ENCODE measurements at regions not wholly inside any gene's neighbourhood (a gene's known extent, or its start where the extent isn't known, plus 50 kb on each side); places are given as distances from the start of the nearest gene placed in this dataset.

DNA sequence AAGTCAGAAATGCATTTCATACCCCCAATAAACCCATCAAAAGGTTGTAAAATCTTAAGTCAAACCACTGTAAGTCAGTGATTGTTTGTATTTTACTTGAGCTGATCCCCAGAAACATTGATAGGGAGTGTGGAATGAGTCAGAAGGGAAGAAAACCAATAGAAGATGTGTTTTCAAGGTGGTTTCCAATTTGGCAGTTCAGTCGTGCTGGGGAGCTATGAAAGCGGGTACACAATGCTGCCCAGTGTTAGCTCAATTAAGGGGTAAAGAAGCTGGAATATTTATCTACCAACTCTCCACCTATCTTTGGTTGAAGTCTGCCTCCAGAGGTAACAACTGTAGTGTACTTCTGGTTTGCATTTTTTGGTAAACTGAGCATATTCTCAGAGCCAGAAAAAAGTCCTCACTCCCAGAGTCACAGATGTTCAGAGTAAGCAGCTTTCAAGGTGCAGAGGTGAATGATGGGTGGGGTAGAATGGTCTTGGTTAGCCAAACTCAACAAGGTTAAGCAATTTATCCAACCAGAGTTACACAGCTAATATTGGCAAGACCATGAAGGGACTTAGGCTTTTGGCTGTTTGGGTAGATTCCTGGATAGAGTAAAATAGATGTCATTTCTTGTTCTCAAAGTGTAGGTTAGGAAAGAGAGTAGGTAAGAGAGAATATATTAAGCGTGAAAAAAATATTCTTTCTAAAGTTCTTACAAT is 202.9 kb upstream of the ADGRL2 start:
- Histone ChIP-seq H3K27me3 (ENCODE audit: control insufficient read depth, insufficient read depth, low read length) (no peaks in the 10 kb centered on the region), H3K36me3 (ENCODE audit: control insufficient read depth, insufficient read depth, low read length) (no peaks in the 10 kb centered on the region), H3K27ac (ENCODE audit: insufficient read depth, low read length, poor library complexity, severe bottlenecking) (no peak overlapping the region), H3K4me3 (ENCODE audit: low read depth, low read length) (no peak overlapping the region), H3K4me1 (ENCODE audit: control insufficient read depth, insufficient read depth, low read length, poor library complexity, severe bottlenecking) (no peaks in the 10 kb centered on the region), H3K9me3 (ENCODE audit: control insufficient read depth in 2 of 2, low read length in 2 of 2) (no peaks in the 10 kb centered on the region)
- no peak overlapping the region for H3K4me3 Mint-ChIP-seq
- no peaks in the 10 kb centered on the region for H3K4me1 Mint-ChIP-seq
- H3K36me3 Mint-ChIP-seq, result no peaks in the 10 kb centered on the region
- no peak overlapping the region for H3K27ac Mint-ChIP-seq
- peaks cover 0 to 5% (median under 1%) of the 10 kb centered on the region in 7 donors for H3K9me3 Mint-ChIP-seq
- DNase-seq (no peak), ATAC-seq (ENCODE audit: low read depth in 2 of 2) (no peak)
- H3K27me3 Mint-ChIP-seq, result no peaks in the 10 kb centered on the region

DNA sequence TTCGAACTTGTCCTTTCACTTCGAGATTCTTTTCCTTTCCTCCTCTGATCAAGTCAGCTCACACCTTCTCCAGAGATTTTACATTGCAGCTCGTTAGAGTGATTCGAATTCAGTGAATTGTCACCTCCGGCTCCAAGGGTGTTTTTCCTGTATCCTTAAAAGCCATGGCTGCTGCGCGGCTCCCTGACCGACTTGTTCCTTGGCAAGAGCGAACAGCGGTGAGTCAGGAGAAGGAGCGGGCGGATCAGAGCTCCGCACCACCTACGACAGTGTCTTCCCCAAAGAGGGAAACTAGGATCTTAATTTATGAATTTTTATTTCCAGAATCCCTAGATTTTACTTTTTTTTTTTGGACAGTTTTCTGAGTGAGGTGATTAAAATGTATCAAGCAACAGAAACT is 204.4 kb upstream of the ADGRL2 start:
- ATAC-seq (ENCODE audit: low read depth in 2 of 2) (no peak), DNase-seq (no peak)
- Mint-ChIP-seq H3K36me3 (no peaks in the 10 kb centered on the region), H3K4me3 (no peak overlapping the region), H3K27me3 (no peaks in the 10 kb centered on the region), H3K9me3 (peaks cover 0 to 9% (median 1%) of the 10 kb centered on the region in 7 donors), H3K4me1 (no peaks in the 10 kb centered on the region), H3K27ac (no peak overlapping the region)
- Histone ChIP-seq H3K4me3 (ENCODE audit: low read depth, low read length) (no peak overlapping the region), H3K9me3 (ENCODE audit: control insufficient read depth in 2 of 2, low read length in 2 of 2) (no peaks in the 10 kb centered on the region), H3K27ac (ENCODE audit: insufficient read depth, low read length, poor library complexity, severe bottlenecking) (no peak overlapping the region), H3K36me3 (ENCODE audit: control insufficient read depth, insufficient read depth, low read length) (no peaks in the 10 kb centered on the region), H3K4me1 (ENCODE audit: control insufficient read depth, insufficient read depth, low read length, poor library complexity, severe bottlenecking) (no peaks in the 10 kb centered on the region), H3K27me3 (ENCODE audit: control insufficient read depth, insufficient read depth, low read length) (no peaks in the 10 kb centered on the region)

DNA sequence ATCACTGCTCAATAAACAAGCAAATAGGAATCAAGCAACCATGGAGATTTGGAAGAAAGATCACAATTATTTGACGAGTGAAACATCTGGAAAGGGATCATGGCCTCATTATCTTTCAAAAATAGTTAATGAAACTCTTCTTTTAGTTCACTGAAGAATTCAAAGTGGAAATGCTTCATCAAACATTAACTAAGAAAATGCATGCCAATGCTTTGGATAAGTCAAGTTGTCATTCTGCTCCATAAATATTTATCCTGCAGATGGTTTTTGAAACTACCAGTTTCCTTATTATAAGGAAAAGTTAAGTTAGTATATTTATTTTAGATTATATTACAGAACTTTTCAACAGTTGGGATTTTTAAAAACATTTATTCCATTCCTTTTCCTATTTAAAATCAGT is 206.5 kb upstream of the ADGRL2 start:
- no peak overlapping the region for H3K27ac ChIP-seq (ENCODE audit: insufficient read depth, low read length, poor library complexity, severe bottlenecking)
- H3K4me1 Mint-ChIP-seq, result no peaks in the 10 kb centered on the region
- H3K4me1 ChIP-seq (ENCODE audit: control insufficient read depth, insufficient read depth, low read length, poor library complexity, severe bottlenecking), result no peaks in the 10 kb centered on the region
- H3K36me3 ChIP-seq (ENCODE audit: control insufficient read depth, insufficient read depth, low read length), result no peaks in the 10 kb centered on the region
- no peak for ATAC-seq (ENCODE audit: low read depth in 2 of 2)
- H3K9me3 ChIP-seq (ENCODE audit: control insufficient read depth in 2 of 2, low read length in 2 of 2), result no peaks in the 10 kb centered on the region
- no peak overlapping the region for H3K4me3 Mint-ChIP-seq
- H3K27ac Mint-ChIP-seq, result no peak overlapping the region
- no peak for DNase-seq
- H3K27me3 Mint-ChIP-seq, result no peaks in the 10 kb centered on the region
- peaks cover 0 to 9% (median 5%) of the 10 kb centered on the region in 7 donors for H3K9me3 Mint-ChIP-seq
- no peak overlapping the region for H3K4me3 ChIP-seq (ENCODE audit: low read depth, low read length)
- no peaks in the 10 kb centered on the region for H3K36me3 Mint-ChIP-seq
- no peaks in the 10 kb centered on the region for H3K27me3 ChIP-seq (ENCODE audit: control insufficient read depth, insufficient read depth, low read length)

DNA sequence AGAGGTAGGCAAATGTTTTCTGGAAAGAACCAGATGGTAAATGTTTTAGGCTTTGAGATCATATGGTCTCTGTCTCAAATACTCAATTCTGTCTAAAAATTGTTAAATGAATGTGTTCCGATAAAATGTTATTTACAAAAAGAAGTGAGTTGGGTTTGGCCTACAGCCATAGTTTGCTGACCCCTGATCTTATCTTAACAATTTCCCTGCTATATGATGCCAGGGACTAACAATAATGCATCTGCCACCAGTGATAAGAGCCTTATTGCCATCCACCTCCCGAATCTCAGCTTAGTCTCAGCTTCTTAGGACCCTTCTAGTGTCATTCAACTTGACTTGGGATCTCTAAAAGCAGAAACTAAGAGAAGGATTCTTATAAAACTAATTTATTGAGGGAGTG is 208.5 kb upstream of the ADGRL2 start:
- Histone ChIP-seq H3K4me1 (ENCODE audit: control insufficient read depth, insufficient read depth, low read length, poor library complexity, severe bottlenecking) (no peaks in the 10 kb centered on the region), H3K27me3 (ENCODE audit: control insufficient read depth, insufficient read depth, low read length) (no peaks in the 10 kb centered on the region), H3K36me3 (ENCODE audit: control insufficient read depth, insufficient read depth, low read length) (no peaks in the 10 kb centered on the region), H3K27ac (ENCODE audit: insufficient read depth, low read length, poor library complexity, severe bottlenecking) (no peak overlapping the region), H3K4me3 (ENCODE audit: low read depth, low read length) (no peak overlapping the region), H3K9me3 (ENCODE audit: control insufficient read depth in 2 of 2, low read length in 2 of 2) (peaks cover 0 to 6% of the 10 kb centered on the region in 2 experiments)
- Mint-ChIP-seq H3K9me3 (peaks cover 0 to 9% (median 5%) of the 10 kb centered on the region in 7 donors), H3K27me3 (no peaks in the 10 kb centered on the region), H3K4me3 (no peak overlapping the region), H3K27ac (no peak overlapping the region), H3K4me1 (no peaks in the 10 kb centered on the region), H3K36me3 (no peaks in the 10 kb centered on the region)
- DNase-seq (no peak), ATAC-seq (ENCODE audit: low read depth in 2 of 2) (no peak)

DNA sequence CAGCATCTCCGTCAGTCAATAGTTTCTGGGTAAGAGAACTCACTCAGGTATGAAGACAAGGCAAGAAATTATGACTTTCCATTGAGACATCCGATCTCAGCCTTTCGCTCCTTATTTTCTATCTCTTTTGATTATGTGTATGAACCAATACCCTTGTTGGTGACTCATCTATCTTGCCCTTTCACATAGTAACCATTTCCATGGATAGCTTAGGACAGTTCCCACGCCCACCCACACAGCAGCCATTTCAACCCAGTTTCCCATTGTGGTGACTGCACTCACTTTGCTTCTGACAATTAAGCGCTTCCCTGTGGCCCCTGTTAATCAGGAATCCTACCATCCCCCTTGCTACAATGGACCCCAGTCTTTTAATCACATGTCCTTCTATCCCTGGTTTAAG is 210.6 kb upstream of the ADGRL2 start:
- no peak overlapping the region for H3K27ac ChIP-seq (ENCODE audit: insufficient read depth, low read length, poor library complexity, severe bottlenecking)
- Mint-ChIP-seq H3K4me3 (no peak overlapping the region), H3K27ac (no peak overlapping the region), H3K36me3 (no peaks in the 10 kb centered on the region), H3K27me3 (no peaks in the 10 kb centered on the region), H3K4me1 (no peaks in the 10 kb centered on the region), H3K9me3 (peaks cover 0 to 9% (median 5%) of the 10 kb centered on the region in 7 donors)
- H3K9me3 ChIP-seq (ENCODE audit: control insufficient read depth in 2 of 2, low read length in 2 of 2), result peaks cover 0 to 6% of the 10 kb centered on the region in 2 experiments
- DNase-seq (no peak), ATAC-seq (ENCODE audit: low read depth in 2 of 2) (no peak)
- no peaks in the 10 kb centered on the region for H3K27me3 ChIP-seq (ENCODE audit: control insufficient read depth, insufficient read depth, low read length)
- H3K4me1 ChIP-seq (ENCODE audit: control insufficient read depth, insufficient read depth, low read length, poor library complexity, severe bottlenecking), result no peaks in the 10 kb centered on the region
- H3K36me3 ChIP-seq (ENCODE audit: control insufficient read depth, insufficient read depth, low read length), result no peaks in the 10 kb centered on the region
- H3K4me3 ChIP-seq (ENCODE audit: low read depth, low read length), result no peak overlapping the region

DNA sequence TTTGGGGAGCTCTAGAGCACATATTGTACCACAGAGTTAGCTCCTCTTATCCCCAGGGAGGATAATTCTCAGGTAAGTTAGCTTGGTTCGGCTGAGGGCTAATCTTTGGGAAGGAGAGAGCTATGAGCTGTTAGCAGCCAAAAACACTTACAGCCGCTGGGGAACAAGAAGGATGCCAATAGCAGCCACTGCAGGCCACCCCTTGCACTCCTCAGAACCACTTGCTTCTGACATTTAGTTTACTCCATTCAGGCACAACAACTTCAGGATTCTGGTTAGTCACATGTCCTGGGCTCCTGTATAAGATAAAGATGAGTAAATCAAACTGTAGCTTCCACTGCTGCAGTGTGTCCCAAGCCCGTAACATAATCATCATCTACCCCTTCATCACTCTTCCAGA is 212.6 kb upstream of the ADGRL2 start:
- H3K27me3 Mint-ChIP-seq, result no peaks in the 10 kb centered on the region
- H3K36me3 ChIP-seq (ENCODE audit: control insufficient read depth, insufficient read depth, low read length), result no peaks in the 10 kb centered on the region
- no peak overlapping the region for H3K27ac Mint-ChIP-seq
- ATAC-seq (ENCODE audit: low read depth in 2 of 2) (no peak), DNase-seq (no peak)
- H3K27ac ChIP-seq (ENCODE audit: insufficient read depth, low read length, poor library complexity, severe bottlenecking), result no peak overlapping the region
- H3K4me1 Mint-ChIP-seq, result no peaks in the 10 kb centered on the region
- H3K9me3 Mint-ChIP-seq, result peaks cover 0 to 9% (median 5%) of the 10 kb centered on the region in 7 donors
- peaks cover 0 to 6% of the 10 kb centered on the region in 2 experiments for H3K9me3 ChIP-seq (ENCODE audit: control insufficient read depth in 2 of 2, low read length in 2 of 2)
- no peaks in the 10 kb centered on the region for H3K36me3 Mint-ChIP-seq
- H3K27me3 ChIP-seq (ENCODE audit: control insufficient read depth, insufficient read depth, low read length), result no peaks in the 10 kb centered on the region
- H3K4me3 ChIP-seq (ENCODE audit: low read depth, low read length), result no peak overlapping the region
- H3K4me3 Mint-ChIP-seq, result no peak overlapping the region
- H3K4me1 ChIP-seq (ENCODE audit: control insufficient read depth, insufficient read depth, low read length, poor library complexity, severe bottlenecking), result no peaks in the 10 kb centered on the region

DNA sequence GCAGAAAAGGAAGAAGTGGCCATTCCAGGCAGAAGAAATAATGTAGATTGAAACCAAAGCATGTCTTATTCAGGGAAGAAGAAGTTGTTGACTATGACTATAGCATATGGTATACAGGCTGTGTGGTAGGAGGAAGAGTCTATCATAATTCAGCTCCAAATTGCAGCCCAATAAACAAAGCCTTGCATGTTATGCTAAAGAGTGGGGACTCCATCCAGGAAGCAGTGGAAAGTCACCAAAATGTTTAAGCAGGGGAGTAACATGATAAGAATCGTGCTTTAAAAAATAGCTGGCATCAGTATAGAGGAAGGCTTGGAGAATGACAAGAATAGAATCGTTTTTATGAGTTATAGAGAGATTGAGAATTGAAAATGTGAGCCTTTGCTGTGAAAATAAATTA is 213.3 kb upstream of the ADGRL2 start:
- no peaks in the 10 kb centered on the region for H3K27me3 Mint-ChIP-seq
- Histone ChIP-seq H3K27ac (ENCODE audit: insufficient read depth, low read length, poor library complexity, severe bottlenecking) (no peak overlapping the region), H3K27me3 (ENCODE audit: control insufficient read depth, insufficient read depth, low read length) (no peaks in the 10 kb centered on the region), H3K36me3 (ENCODE audit: control insufficient read depth, insufficient read depth, low read length) (no peaks in the 10 kb centered on the region), H3K4me1 (ENCODE audit: control insufficient read depth, insufficient read depth, low read length, poor library complexity, severe bottlenecking) (no peaks in the 10 kb centered on the region), H3K9me3 (ENCODE audit: control insufficient read depth in 2 of 2, low read length in 2 of 2) (peaks cover 0 to 6% of the 10 kb centered on the region in 2 experiments), H3K4me3 (ENCODE audit: low read depth, low read length) (no peak overlapping the region)
- no peak for DNase-seq
- H3K36me3 Mint-ChIP-seq, result no peaks in the 10 kb centered on the region
- H3K27ac Mint-ChIP-seq, result no peak overlapping the region
- no peak overlapping the region for H3K4me3 Mint-ChIP-seq
- peaks cover 0 to 9% (median 3%) of the 10 kb centered on the region in 7 donors for H3K9me3 Mint-ChIP-seq
- ATAC-seq (ENCODE audit: low read depth in 2 of 2), result no peak
- H3K4me1 Mint-ChIP-seq, result no peaks in the 10 kb centered on the region

DNA sequence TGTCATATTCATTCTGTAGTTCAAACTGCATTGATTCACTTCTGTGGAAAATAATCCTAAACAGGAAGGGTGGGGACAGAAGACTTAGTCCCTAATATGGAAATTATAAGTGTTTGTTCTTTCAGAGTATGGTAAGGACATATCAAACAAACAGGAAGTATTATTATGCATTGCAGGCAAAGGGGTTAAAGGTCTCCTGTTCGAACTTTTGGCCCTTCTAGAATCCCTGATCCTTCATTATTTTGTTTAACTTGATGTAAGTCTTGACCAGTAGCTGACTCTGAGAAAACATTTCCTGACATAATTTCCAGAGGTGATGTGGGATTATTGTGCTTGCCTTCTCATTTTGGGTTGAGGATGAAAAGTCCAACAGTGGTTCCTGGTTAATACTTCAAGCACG is 215.4 kb upstream of the ADGRL2 start:
- no peaks in the 10 kb centered on the region for H3K36me3 Mint-ChIP-seq
- H3K4me1 Mint-ChIP-seq, result no peaks in the 10 kb centered on the region
- H3K9me3 Mint-ChIP-seq, result peaks cover 0 to 5% (median 1%) of the 10 kb centered on the region in 7 donors
- Histone ChIP-seq H3K4me3 (ENCODE audit: low read depth, low read length) (no peak overlapping the region), H3K9me3 (ENCODE audit: control insufficient read depth in 2 of 2, low read length in 2 of 2) (peaks cover 0 to 6% of the 10 kb centered on the region in 2 experiments), H3K27ac (ENCODE audit: insufficient read depth, low read length, poor library complexity, severe bottlenecking) (no peak overlapping the region), H3K27me3 (ENCODE audit: control insufficient read depth, insufficient read depth, low read length) (no peaks in the 10 kb centered on the region), H3K4me1 (ENCODE audit: control insufficient read depth, insufficient read depth, low read length, poor library complexity, severe bottlenecking) (no peaks in the 10 kb centered on the region), H3K36me3 (ENCODE audit: control insufficient read depth, insufficient read depth, low read length) (no peaks in the 10 kb centered on the region)
- no peak overlapping the region for H3K4me3 Mint-ChIP-seq
- no peak for ATAC-seq (ENCODE audit: low read depth in 2 of 2)
- H3K27me3 Mint-ChIP-seq, result no peaks in the 10 kb centered on the region
- H3K27ac Mint-ChIP-seq, result no peak overlapping the region
- no peak for DNase-seq
